ENCODE measurements at regions not wholly inside any gene's neighbourhood (a gene's known extent, or its start where the extent isn't known, plus 50 kb on each side); places are given as distances from the start of the nearest gene placed in this dataset.

- no peak overlapping the region for H3K4me2 ChIP-seq (ENCODE audit: low read length)
- H3K4me1 ChIP-seq (ENCODE audit: low read length) = peaks cover 25% of the 10 kb centered on the region
- no peaks in the 10 kb centered on the region for H3K79me2 ChIP-seq (ENCODE audit: low read length)
- no peak for TF ChIP-seq CTCF (IDR thresholded peaks at IDR 0.05; ENCODE audit: low read depth, low read length)
- no peak for TF ChIP-seq EZH2phosphoT487 (IDR thresholded peaks at IDR 0.05; ENCODE audit: low read depth)
- H3K27me3 ChIP-seq (ENCODE audit: low read depth, low read length) = no peaks in the 10 kb centered on the region
- H3K27ac ChIP-seq (ENCODE audit: low read length) = no peak overlapping the region
- H3K36me3 ChIP-seq (replicated peaks; ENCODE audit: low read depth, low read length) = no peaks in the 10 kb centered on the region
- H4K20me1 ChIP-seq (ENCODE audit: insufficient read depth, low read length) = no peaks in the 10 kb centered on the region
- no peak overlapping the region for H3K4me3 ChIP-seq (ENCODE audit: low read length)
- H3K9ac ChIP-seq (ENCODE audit: low read length) = no peak overlapping the region
- no peak overlapping the region for H2AFZ ChIP-seq (ENCODE audit: low read depth, low read length)
- H3K9me3 ChIP-seq (ENCODE audit: insufficient read depth, low read length) = no peaks in the 10 kb centered on the region
Observed at GRCh38 chr6:93894521-93894920, 475.2 kb upstream of the EPHA7 start.

GRCh38 chr6:93889713-93890112 is 470.4 kb upstream of the EPHA7 start:
- no peak overlapping the region for H2AFZ ChIP-seq (ENCODE audit: low read depth, low read length)
- no peaks in the 10 kb centered on the region for H4K20me1 ChIP-seq (ENCODE audit: insufficient read depth, low read length)
- H3K27ac ChIP-seq (ENCODE audit: low read length) = no peak overlapping the region
- H3K4me1 ChIP-seq (ENCODE audit: low read length) = peaks cover 25% of the 10 kb centered on the region
- no peak for TF ChIP-seq CTCF (IDR thresholded peaks at IDR 0.05; ENCODE audit: low read depth, low read length)
- TF ChIP-seq EZH2phosphoT487 (IDR thresholded peaks at IDR 0.05; ENCODE audit: low read depth) = no peak
- no peak overlapping the region for H3K9ac ChIP-seq (ENCODE audit: low read length)
- no peaks in the 10 kb centered on the region for H3K27me3 ChIP-seq (ENCODE audit: low read depth, low read length)
- H3K9me3 ChIP-seq (ENCODE audit: insufficient read depth, low read length) = no peaks in the 10 kb centered on the region
- no peaks in the 10 kb centered on the region for H3K36me3 ChIP-seq (replicated peaks; ENCODE audit: low read depth, low read length)
- no peaks in the 10 kb centered on the region for H3K79me2 ChIP-seq (ENCODE audit: low read length)
- H3K4me3 ChIP-seq (ENCODE audit: low read length) = no peak overlapping the region
- no peak overlapping the region for H3K4me2 ChIP-seq (ENCODE audit: low read length)

GRCh38 chr6:93886416-93886815 is 467.1 kb upstream of the EPHA7 start:
- Histone ChIP-seq H3K4me1 (ENCODE audit: low read length) (no peaks in the 10 kb centered on the region), H3K4me2 (ENCODE audit: low read length) (no peak overlapping the region), H3K9me3 (ENCODE audit: insufficient read depth, low read length) (no peaks in the 10 kb centered on the region), H3K36me3 (replicated peaks; ENCODE audit: low read depth, low read length) (no peaks in the 10 kb centered on the region), H3K27ac (ENCODE audit: low read length) (no peak overlapping the region), H3K4me3 (ENCODE audit: low read length) (no peak overlapping the region), H3K79me2 (ENCODE audit: low read length) (no peaks in the 10 kb centered on the region), H4K20me1 (ENCODE audit: insufficient read depth, low read length) (no peaks in the 10 kb centered on the region), H3K27me3 (ENCODE audit: low read depth, low read length) (no peaks in the 10 kb centered on the region), H3K9ac (ENCODE audit: low read length) (no peak overlapping the region), H2AFZ (ENCODE audit: low read depth, low read length) (no peak overlapping the region)
- TF ChIP-seq CTCF (IDR thresholded peaks at IDR 0.05; ENCODE audit: low read depth, low read length) (no peak), EZH2phosphoT487 (IDR thresholded peaks at IDR 0.05; ENCODE audit: low read depth) (no peak)

GRCh38 chr6:93859971-93860370 is 440.6 kb upstream of the EPHA7 start:
- H2AFZ ChIP-seq (ENCODE audit: low read depth, low read length) = no peak overlapping the region
- no peak overlapping the region for H3K9ac ChIP-seq (ENCODE audit: low read length)

More at GRCh38 chr6:93859971-93860370, 440.6 kb upstream of the EPHA7 start:
- Histone ChIP-seq H3K27ac (ENCODE audit: low read length) (no peak overlapping the region), H3K9me3 (ENCODE audit: insufficient read depth, low read length) (no peaks in the 10 kb centered on the region), H3K4me1 (ENCODE audit: low read length) (no peaks in the 10 kb centered on the region), H4K20me1 (ENCODE audit: insufficient read depth, low read length) (no peaks in the 10 kb centered on the region), H3K79me2 (ENCODE audit: low read length) (no peaks in the 10 kb centered on the region), H3K4me2 (ENCODE audit: low read length) (no peak overlapping the region), H3K36me3 (replicated peaks; ENCODE audit: low read depth, low read length) (no peaks in the 10 kb centered on the region), H3K27me3 (ENCODE audit: low read depth, low read length) (no peaks in the 10 kb centered on the region), H3K4me3 (ENCODE audit: low read length) (no peak overlapping the region)
- TF ChIP-seq CTCF (IDR thresholded peaks at IDR 0.05; ENCODE audit: low read depth, low read length) (no peak), EZH2phosphoT487 (IDR thresholded peaks at IDR 0.05; ENCODE audit: low read depth) (no peak)

Data from OCI-LY3 (cell line).